Hepatocyte (in vitro differentiated cells): ENCODE measurements at regions not wholly inside any gene's neighbourhood (a gene's known extent, or its start where the extent isn't known, plus 50 kb on each side); places are given as distances from the start of the nearest gene placed in this dataset.

Experiments used
- DNase-seq: peaks from one replicate; pipeline ENCODE4 v3.0.0-alpha.2; 2016; ENCODE audit warnings: low spot score
- H2AFZ ChIP-seq: fragments of 200-600 bp; sonication (generic); 2 replicates; pipeline ENCODE4 v1.6.0; 2016; ENCODE audit warnings: antibody characterized with exemption, mild to moderate bottlenecking
- H3K27ac ChIP-seq: fragments of 200-600 bp; sonication (generic); 2 replicates; pipeline ENCODE4 v1.5.1; 2016; ENCODE audit warnings: mild to moderate bottlenecking
- H3K27me3 ChIP-seq: fragments of 200-600 bp; sonication (generic); 2 replicates; pipeline ENCODE4 v1.6.1; 2016
- H3K36me3 ChIP-seq: fragments of 200-600 bp; sonication (generic); replicated peaks from 2 replicates; pipeline ENCODE4 v1.5.1; 2016; ENCODE audit warnings: low read depth; ENCODE audit not compliant: insufficient read depth
- H3K4me1 ChIP-seq: fragments of 200-600 bp; sonication (generic); 2 replicates; pipeline ENCODE4 v1.5.1; 2016; ENCODE audit warnings: mild to moderate bottlenecking, moderate library complexity; ENCODE audit not compliant: insufficient read depth
- H3K4me2 ChIP-seq: fragments of 200-600 bp; sonication (generic); 2 replicates; pipeline ENCODE4 v1.6.0; 2016
- H3K4me3 ChIP-seq: fragments of 200-600 bp; sonication (generic); 2 replicates; pipeline ENCODE4 v1.5.1; 2016; ENCODE audit warnings: mild to moderate bottlenecking
- H3K79me2 ChIP-seq: fragments of 200-600 bp; sonication (generic); 2 replicates; pipeline ENCODE4 v1.6.0; 2017; ENCODE audit warnings: mild to moderate bottlenecking
- H3K9me2 ChIP-seq: fragments of 200-600 bp; sonication (generic); replicated peaks from 2 replicates; pipeline ENCODE4 v1.6.0; 2017; ENCODE audit warnings: mild to moderate bottlenecking; ENCODE audit not compliant: insufficient read depth
- H3K9me3 ChIP-seq: fragments of 200-600 bp; sonication (generic); 2 replicates; pipeline ENCODE4 v1.5.1; 2016; ENCODE audit warnings: low read depth, mild to moderate bottlenecking
- H4K20me1 ChIP-seq: fragments of 200-600 bp; sonication (generic); 2 replicates; pipeline ENCODE4 v1.6.0; 2016; ENCODE audit warnings: mild to moderate bottlenecking; ENCODE audit not compliant: insufficient read depth, poor library complexity, severe bottlenecking
- CTCF ChIP-seq: fragments of 200-600 bp; sonication (generic); IDR thresholded peaks from 2 replicates; pipeline ENCODE4 v1.5.1; 2016; ENCODE audit warnings: antibody characterized with exemption, mild to moderate bottlenecking; ENCODE audit not compliant: poor library complexity
- EZH2 ChIP-seq: fragments of 200-600 bp; sonication (generic); IDR thresholded peaks from 2 replicates; pipeline ENCODE4 v1.6.1; 2016; ENCODE audit warnings: antibody characterized with exemption, mild to moderate bottlenecking, borderline replicate concordance
- EZH2phosphoT487 ChIP-seq: fragments of 200-600 bp; sonication (generic); IDR thresholded peaks from one replicate; pipeline ENCODE4 v1.6.1; 2018; ENCODE audit warnings: antibody characterized with exemption, mild to moderate bottlenecking, low read depth, moderate library complexity; ENCODE audit not compliant: unreplicated experiment, severe bottlenecking
- WGBS: methylation state at CpG from one replicate; pipeline ENCODE4 v1.1.6; 2016; ENCODE audit warnings: low lambda C conversion rate; ENCODE audit errors: missing lambda C conversion rate; 5-methylcytosine and 5-hydroxymethylcytosine counted together

DNA sequence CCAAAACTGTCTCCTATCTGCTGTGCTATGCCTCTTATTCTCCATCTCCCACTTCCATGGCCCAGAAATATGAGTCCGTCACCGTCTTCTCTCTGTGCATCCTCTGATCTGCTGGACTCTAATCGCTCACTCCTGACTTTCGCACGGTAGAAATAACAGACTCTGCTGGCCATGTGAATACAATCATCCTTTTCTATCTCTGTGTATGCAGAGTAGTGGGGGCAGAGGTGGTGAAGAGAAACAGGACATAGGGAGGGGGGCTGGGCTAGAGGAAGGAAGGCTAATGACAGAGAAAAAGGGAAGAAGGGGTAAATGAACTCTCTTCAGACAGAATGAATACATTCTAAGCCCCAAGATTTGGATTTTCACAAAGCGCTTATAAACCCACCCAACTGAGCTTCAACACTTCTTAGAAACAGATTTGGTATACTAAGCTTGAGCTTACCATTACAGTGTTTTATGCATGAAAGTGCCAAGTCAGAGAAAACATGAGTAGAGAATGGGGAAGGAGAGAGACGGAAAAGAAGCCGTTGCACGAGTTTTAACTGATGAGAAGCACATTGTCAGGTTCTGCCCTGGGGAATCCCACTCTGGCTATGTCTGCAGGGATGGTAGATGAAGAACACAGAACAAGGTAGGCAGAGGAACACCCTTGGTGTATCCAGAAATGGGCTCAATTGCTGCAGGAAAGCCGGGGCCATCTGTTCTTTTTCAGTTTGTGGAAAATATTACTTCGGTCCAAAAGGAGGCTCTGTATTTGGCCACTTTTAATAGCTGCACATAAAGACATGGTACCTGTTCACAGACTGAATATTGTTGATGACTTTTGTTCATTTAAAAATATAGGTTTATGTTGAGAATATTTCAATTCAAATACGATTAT, 324.7 kb downstream of the ETS1 start:
- 77% methylated on average over 12 of the region's 12 CpGs for WGBS
- TF ChIP-seq CTCF: no peak
- no peak for TF ChIP-seq EZH2
- TF ChIP-seq EZH2phosphoT487: no peak
- Histone ChIP-seq H3K9me3 (no peaks in the 10 kb centered on the region), H3K36me3 (no peaks in the 10 kb centered on the region), H3K4me3 (no peak overlapping the region), H3K4me2 (no peak overlapping the region), H3K27me3 (no peaks in the 10 kb centered on the region), H3K79me2 (no peaks in the 10 kb centered on the region), H3K27ac (no peak overlapping the region), H4K20me1 (no peaks in the 10 kb centered on the region), H2AFZ (no peak overlapping the region), H3K9me2 (no peaks in the 10 kb centered on the region), H3K4me1 (peaks cover 6% of the 10 kb centered on the region)
- DNase-seq: no peak

- DNase-seq: no peak
- Histone ChIP-seq H3K36me3 (no peaks in the 10 kb centered on the region), H3K4me2 (no peak overlapping the region), H3K4me3 (no peak overlapping the region), H2AFZ (no peak overlapping the region), H3K9me3 (no peaks in the 10 kb centered on the region), H3K9me2 (no peaks in the 10 kb centered on the region), H3K4me1 (peaks cover 6% of the 10 kb centered on the region), H3K79me2 (no peaks in the 10 kb centered on the region), H3K27ac (no peak overlapping the region), H3K27me3 (no peaks in the 10 kb centered on the region), H4K20me1 (no peaks in the 10 kb centered on the region)
- 66% methylated on average over 6 of the region's 6 CpGs for WGBS
- no peak for TF ChIP-seq EZH2phosphoT487
- no peak for TF ChIP-seq CTCF
- no peak for TF ChIP-seq EZH2
Measured at GRCh38 chr11:128261011-128261421, 326.3 kb downstream of the ETS1 start.

GRCh38 chr11:128260398-128260797, 327.0 kb downstream of the ETS1 start:
- Histone ChIP-seq H3K79me2 (no peaks in the 10 kb centered on the region), H3K9me2 (no peaks in the 10 kb centered on the region)

More at GRCh38 chr11:128260398-128260797, 327.0 kb downstream of the ETS1 start:
- WGBS: 73% methylated on average over 3 of the region's 3 CpGs
- Histone ChIP-seq H3K9me3 (no peaks in the 10 kb centered on the region), H3K4me3 (no peak overlapping the region), H3K36me3 (no peaks in the 10 kb centered on the region), H3K4me1 (peaks cover 6% of the 10 kb centered on the region), H2AFZ (no peak overlapping the region), H3K4me2 (no peak overlapping the region), H3K27ac (no peak overlapping the region), H4K20me1 (no peaks in the 10 kb centered on the region), H3K27me3 (no peaks in the 10 kb centered on the region)
- DNase-seq: no peak
- TF ChIP-seq EZH2phosphoT487 (no peak), EZH2 (no peak), CTCF (no peak)
